DND-41 (cell line): ENCODE measurements at regions not wholly inside any gene's neighbourhood (a gene's known extent, or its start where the extent isn't known, plus 50 kb on each side); places are given as distances from the start of the nearest gene placed in this dataset.

Experiments
- CTCF ChIP-seq: IDR thresholded peaks from 2 replicates; pipeline ENCODE4 v1.5.1; 2012; ENCODE audit warnings: borderline replicate concordance, low read length, moderate library complexity, mild to moderate bottlenecking; ENCODE audit not compliant: poor library complexity, severe bottlenecking; ENCODE audit errors: extremely low read depth
- EZH2 ChIP-seq: IDR thresholded peaks from 3 replicates; pipeline ENCODE4 v1.6.1; 2012; ENCODE audit warnings: borderline replicate concordance, low read depth, mild to moderate bottlenecking, moderate library complexity, low read length, inconsistent platforms; ENCODE audit not compliant: severe bottlenecking

- TF ChIP-seq CTCF (no peak), EZH2 (no peak)
Observed at GRCh38 chr1:80801695-80802094, 999.0 kb upstream of the ADGRL2 start.
